Stimulated activated CD4-positive, alpha-beta T cell treated with anti-CD3 and anti-CD28 coated beads, Interleukin-12 subunit alpha, Interleukin-12 subunit beta, amount 100 ng/mL, for 48 hours (primary cell): ENCODE measurements at regions not wholly inside any gene's neighbourhood (a gene's known extent, or its start where the extent isn't known, plus 50 kb on each side); places are given as distances from the start of the nearest gene placed in this dataset.
"Not testable (repeated sequence)": the region's sequence is repeated elsewhere in the genome, so short reads cannot be mapped to it uniquely, and the experiment has no call there.

Experiments
- DNase-seq, 3 donors: peaks; one replicate each; pipeline ENCODE4 v3.0.0-alpha.2; 2020; ENCODE audit warnings: low read depth in 2 of 3, low spot score in 1 of 3

- DNase-seq = no peak
These were observed 276.3 kb upstream of the MCTP2 start for GRCh38 chr15:93954985-93955571.

GRCh38 chr15:93948726-93949125 lies 282.6 kb upstream of the MCTP2 start:
- no peak for DNase-seq

GRCh38 chr15:93943586-93943985 lies 287.8 kb upstream of the MCTP2 start:
- no peak for DNase-seq

- DNase-seq = no peak
These were observed 289.1 kb upstream of the MCTP2 start for GRCh38 chr15:93942269-93942694.

- DNase-seq = no peak
These were observed 289.7 kb upstream of the MCTP2 start for GRCh38 chr15:93941697-93942096.

- no peak for DNase-seq
These were observed 291.1 kb upstream of the MCTP2 start for GRCh38 chr15:93940226-93940625.

- DNase-seq = no peak
These were observed 299.1 kb upstream of the MCTP2 start for GRCh38 chr15:93932164-93932776.

GRCh38 chr15:93929375-93930094 lies 301.8 kb upstream of the MCTP2 start:
- no peak for DNase-seq

GRCh38 chr15:93920204-93920603 lies 311.2 kb upstream of the MCTP2 start:
- DNase-seq = no peak

- DNase-seq = not testable (repeated sequence)
These were observed 312.6 kb upstream of the MCTP2 start for GRCh38 chr15:93918801-93919200.

- DNase-seq = no peak
These were observed 314.2 kb upstream of the MCTP2 start for GRCh38 chr15:93917181-93917580.

GRCh38 chr15:93913871-93914270 lies 317.5 kb upstream of the MCTP2 start:
- no peak for DNase-seq

GRCh38 chr15:93913310-93913709 lies 318.1 kb upstream of the MCTP2 start:
- no peak for DNase-seq

- DNase-seq = no peak
These were observed 330.6 kb upstream of the MCTP2 start for GRCh38 chr15:93900476-93901400.

- DNase-seq = no peak
These were observed 331.5 kb upstream of the MCTP2 start for GRCh38 chr15:93899817-93900216.

GRCh38 chr15:93897377-93897776 lies 334.0 kb upstream of the MCTP2 start:
- no peak for DNase-seq

GRCh38 chr15:93895976-93896770 lies 335.2 kb upstream of the MCTP2 start:
- no peak for DNase-seq

GRCh38 chr15:93894438-93895036 lies 336.8 kb upstream of the MCTP2 start:
- no peak for DNase-seq

GRCh38 chr15:93887151-93887550 lies 344.2 kb upstream of the MCTP2 start:
- no peak for DNase-seq

GRCh38 chr15:93882779-93883178 lies 348.6 kb upstream of the MCTP2 start:
- DNase-seq = no peak
